ENCODE measurements at regions not wholly inside any gene's neighbourhood (a gene's known extent, or its start where the extent isn't known, plus 50 kb on each side); places are given as distances from the start of the nearest gene placed in this dataset.
"Not testable (repeated sequence)": the region's sequence is repeated elsewhere in the genome, so short reads cannot be mapped to it uniquely, and the experiment has no call there.

DNA sequence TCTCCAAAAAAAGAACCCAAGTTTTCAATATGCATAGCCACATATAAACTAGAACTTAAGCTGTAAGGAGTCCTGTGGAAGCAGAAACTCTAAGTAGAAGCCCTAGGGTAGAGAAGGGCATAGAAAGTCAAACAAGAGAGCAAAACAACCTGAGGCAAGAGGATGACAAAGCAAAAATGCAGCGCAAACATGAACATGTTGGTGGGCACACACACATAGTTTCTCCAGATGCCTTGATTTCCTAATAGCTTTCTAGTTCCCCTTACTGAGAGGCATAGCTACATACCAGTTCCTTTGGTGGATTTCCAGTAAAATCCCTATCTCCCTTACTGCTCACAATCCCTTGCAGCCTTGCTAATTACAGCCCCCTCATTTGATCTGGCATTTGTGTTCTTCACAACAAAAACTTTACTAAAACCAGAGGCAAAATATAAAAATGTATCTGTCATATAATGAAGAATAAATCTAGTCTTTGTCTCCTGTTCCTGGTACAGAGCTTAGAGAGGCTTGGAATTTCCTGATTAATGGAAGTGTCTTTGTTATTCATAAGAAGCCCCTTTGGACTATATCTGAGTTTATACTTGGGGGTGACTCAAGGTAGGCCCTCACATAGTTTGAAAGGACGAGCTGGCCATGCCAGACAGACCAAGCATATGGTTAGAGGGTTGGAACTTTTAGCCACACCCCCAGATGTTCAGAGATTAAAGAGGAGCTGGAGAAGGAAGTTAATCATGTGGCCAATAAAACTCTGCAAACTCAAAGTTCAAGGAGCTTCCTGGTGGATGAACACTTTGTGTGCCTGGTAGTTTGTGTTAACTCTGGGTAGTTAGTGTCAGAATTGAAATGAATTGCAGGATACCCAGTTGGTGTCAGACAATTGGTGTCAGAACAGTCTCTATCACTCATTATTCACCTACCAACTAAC, 52.7 kb upstream of the ZCCHC13 start:
- DNase-seq (ENCODE audit: low spot score) = peak; percentile 65

DNA sequence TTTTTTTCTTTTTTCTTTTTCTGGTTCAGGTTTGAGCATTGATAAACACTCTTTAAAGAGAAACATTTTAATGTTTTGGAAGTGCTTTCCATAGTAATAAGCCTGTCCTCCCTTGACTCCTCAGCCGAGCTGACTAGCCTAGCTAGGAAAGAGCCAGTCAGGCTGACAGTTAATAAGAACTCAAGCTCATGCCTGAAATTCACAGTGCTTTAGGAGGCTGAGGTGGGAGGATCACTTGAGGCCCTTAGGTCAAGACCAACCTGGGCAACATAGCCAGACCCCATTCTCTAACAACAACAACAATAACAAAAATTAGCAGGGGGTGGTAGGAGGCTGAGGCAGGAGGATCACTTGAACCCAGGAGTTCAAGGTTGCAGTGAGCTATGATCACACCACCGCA, 53.4 kb upstream of the ZCCHC13 start:
- no peak for DNase-seq (ENCODE audit: low spot score)

DNA sequence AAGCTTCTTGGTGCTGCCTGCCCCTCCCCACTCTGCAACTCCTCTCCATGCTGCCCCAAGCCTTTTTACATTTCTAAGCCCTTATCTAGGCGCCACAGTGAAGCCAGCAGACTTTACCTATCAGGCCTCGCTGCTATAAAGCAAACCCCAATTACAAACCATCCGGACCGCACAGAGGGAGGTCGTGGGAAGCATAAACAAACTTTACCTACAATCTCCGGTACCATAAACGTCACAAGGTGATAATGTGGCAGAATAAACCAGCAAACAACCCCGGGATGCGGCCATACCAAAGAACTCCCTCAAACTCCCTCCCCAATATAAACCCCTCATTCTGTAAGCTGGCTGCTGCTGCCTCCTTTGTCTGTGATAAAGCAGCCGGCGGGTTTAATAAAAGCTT, 54.0 kb upstream of the ZCCHC13 start:
- DNase-seq (ENCODE audit: low spot score) = peak; percentile 33

DNA sequence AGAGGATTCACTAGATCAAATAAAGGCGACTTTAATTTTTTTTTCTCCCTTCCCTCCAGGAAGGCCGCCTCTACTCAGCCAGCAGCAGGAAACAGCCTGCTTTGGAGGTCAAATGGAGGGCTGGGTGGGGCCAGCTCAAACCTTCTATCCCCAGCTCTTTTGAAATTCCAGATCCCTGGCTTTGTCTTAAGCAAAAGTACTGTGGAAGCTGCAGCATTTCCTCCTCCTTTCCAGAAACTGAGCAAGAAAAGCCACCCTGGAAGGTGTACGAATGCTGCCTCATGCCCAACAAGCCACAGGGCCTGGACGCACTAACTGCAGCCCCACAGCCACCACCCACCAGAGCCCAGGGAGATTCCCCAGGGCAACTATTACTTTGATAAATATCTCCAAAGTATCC, 55.1 kb upstream of the ZCCHC13 start:
- DNase-seq (ENCODE audit: low spot score) = peak; percentile 2

DNA sequence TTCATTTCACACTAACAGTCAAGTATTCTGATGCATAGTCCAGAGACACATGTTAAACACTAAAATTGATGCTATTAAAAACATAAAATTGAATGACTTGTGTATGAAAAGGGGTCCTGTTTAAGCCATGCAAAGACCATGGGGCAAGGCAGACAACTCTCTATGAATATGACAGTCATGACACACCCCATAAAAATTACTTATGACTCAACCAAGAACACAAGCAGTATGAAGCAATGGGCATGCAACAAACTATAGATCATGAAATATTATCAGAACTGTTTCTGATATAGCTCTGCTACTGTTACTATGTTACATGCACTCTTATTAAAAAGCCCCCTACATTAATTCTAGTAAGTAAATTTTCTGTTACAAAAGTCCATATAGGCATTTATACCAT, 57.5 kb upstream of the ZCCHC13 start:
- DNase-seq (ENCODE audit: low spot score) = peak; percentile 41

DNA sequence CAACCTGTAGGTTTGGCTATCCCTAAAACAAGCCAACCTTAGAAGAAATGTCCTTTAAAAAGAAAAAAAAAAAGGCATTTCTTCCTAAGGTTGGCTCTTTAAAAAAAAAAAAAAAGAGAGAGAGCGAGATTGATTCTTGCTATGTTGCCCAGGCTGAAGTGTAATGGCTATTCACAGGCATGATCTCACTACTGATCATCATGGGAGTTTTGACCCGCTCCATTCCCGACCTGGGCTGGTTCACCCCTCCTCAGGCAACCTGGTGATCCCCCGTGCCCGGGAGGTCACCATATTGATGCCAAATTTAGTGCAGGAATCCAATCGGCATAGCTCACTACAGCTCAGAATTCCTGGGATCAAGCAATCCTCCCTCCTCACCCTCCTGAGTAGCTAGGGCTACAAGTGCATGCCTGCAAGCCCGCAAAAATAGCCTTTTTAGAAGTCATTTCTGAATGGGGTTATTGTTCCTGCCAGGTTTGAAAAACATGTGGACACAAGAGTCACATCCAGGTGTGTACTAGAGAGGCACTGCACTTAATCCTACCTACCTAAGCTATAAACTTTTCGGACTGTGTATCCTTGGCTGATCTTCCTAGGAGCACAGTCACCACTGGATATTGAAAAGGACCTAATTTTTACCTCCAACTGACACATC, 61.4 kb upstream of the ZCCHC13 start:
- DNase-seq (ENCODE audit: low spot score) = no peak

DNA sequence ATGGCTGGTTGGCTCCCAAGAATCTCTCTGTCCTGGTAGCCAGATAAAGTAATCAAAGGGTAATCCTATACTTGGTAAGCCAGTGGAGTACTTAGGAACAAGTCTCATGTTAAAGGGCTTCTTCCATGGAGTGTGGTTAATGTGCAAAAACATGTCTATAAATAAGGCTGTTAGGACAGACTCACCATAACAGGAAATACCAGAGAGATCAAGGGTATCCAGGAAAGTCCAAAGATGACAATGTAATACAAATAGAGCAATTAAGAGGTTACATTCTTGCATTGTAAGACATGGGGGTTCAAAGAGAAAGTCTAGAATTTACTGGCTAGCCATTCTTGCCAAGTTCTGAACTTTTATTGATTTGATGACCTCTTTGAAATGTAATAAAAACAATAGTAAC, 61.9 kb upstream of the ZCCHC13 start:
- peak; percentile 29 for DNase-seq (ENCODE audit: low spot score)

DNA sequence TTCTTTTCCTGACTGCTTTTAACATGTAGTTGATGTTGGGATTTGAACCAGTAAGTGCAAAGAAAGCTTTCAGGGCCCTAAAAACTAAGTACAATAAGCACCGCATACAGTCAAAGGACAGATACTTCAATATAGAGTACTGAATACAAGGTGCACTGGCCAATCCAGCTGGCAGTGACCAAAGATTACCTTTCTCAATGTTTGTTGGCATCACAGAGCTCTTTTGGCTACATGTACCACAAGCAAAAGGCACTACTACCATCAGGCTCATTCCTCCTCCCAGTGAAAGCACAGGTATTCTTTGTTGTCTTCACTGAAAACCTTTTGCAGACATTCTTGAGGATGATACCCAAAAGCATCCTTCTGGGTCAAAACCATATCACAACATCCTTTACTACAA, 65.2 kb upstream of the ZCCHC13 start:
- DNase-seq (ENCODE audit: low spot score) = no peak

DNA sequence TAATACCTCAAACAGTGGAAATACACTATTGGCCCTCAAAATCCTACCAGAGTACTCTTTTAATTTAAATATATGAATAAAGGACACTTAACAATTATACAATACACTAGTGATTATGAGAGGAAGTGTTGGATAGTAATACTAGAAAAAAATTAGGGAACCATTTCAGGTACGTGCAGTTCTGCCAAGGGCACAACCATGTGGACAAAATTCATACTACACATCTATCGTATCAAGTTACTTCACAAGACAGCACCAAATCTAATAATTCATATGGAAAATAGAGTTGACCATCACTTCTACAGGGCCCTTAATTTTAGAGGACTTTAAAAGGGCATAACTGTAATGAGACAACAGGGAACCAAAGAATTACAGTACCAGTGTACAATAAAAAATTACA, 69.2 kb upstream of the ZCCHC13 start:
- no peak for DNase-seq (ENCODE audit: low spot score)

DNA sequence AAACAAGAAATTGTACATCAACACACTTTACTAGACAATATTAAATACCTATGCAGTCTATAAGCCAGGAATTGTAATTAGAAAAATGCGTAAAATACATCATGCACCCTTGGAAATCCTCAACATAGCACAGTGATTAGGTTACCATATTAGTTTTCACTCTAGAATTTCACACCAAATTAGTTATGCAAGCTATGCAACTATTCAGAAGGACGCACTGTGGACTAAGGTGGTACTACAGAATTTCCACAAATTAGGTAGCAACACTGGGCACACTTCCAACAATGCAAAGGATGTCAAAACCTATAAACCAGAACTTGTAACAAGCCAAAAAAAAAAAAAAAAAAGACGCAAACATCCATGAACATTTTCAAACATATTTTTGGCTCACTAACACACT, 71.1 kb upstream of the ZCCHC13 start:
- no peak for DNase-seq (ENCODE audit: low spot score)

DNA sequence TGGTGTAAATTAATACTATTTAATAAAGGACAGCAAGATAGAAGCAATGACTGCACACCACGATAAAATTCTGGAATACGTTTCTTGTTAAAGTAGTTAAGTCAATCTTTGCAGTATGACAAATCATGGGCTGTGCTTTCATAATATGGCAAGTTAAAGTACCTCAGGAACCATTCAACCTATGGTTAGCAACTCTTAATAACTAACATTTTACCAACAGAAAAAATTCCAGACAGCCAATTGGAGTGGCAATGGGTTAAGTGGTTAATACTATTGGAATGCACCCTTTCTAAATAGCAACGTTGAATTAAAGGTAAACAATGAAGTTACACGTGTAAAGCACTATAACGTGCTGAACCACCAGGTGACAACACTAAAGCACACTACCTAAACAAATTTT, 72.4 kb upstream of the ZCCHC13 start:
- no peak for DNase-seq (ENCODE audit: low spot score)

DNA sequence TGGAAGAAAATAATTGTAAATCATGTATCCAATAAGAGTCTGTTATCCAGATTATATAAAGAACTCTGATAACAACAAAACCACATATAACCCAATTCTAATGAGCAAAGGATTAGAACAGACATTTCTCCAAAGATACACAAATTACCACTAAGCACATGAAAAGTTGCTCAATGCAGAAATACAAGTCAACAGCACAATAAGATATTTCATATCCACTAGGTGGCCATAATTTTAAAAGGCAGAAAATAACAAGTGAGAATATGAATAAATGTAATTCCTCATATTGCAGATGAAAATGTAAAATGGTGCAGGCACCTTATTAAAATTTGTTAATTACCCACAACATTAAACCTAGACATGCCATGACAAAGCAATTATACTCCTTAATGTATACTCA, 73.9 kb upstream of the ZCCHC13 start:
- DNase-seq (ENCODE audit: low spot score) = no peak

DNA sequence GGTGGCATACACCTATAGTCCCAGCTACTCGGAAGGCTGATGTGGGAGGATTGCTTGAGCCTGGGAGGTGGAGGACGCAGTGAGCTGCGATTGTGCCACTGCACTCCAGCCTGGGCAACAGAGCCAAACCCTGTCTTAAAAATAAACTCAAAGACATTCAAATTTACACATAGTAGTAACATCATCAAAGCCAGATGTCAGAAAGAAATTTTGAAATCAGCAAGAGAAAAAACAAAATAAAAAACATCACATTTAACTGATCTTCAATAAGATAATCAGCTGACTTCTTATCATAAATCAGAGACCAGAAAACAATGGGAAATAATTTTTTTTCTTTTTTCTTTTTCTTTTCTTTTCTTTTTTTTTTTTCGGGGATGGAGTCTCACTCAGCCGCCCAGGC, 78.9 kb upstream of the ZCCHC13 start:
- DNase-seq (ENCODE audit: low spot score) = no peak

DNA sequence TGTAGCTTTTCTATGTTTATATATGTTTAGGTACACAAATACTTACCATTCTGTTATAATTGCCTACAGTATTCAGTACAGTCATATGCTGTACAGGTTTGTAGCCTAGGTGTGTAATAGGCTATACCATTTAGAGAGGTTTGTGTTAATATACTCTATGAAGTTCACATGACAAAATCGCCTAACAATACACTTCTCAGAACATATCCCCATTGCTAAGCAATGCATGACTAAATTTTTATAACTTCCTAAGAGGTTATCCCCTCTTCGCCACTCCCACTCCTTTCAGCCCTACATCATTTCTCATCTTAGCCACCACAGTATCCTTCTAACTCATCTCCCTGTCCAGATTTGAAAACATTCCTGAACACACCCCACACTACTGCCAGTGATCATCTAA, 83.7 kb upstream of the ZCCHC13 start:
- no peak for DNase-seq (ENCODE audit: low spot score)

DNA sequence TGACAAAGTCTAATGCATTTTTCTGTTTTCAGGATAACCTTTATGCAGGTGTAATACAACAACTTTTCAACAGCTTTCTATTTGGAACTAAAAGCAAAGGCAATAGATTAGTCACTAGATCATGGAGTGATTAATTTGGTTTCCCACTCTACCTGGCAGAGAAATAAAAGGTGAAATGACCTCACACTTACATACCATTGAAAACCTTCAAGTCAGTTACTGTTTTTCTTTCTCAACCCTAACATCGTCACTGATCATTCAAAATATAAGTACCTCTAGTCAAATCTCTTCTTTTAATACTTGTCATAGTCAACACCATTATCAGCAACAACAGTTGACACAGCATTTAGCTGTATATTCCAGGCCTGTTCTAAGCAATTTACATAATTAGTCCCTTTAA, 85.1 kb upstream of the ZCCHC13 start:
- DNase-seq (ENCODE audit: low spot score) = no peak

DNA sequence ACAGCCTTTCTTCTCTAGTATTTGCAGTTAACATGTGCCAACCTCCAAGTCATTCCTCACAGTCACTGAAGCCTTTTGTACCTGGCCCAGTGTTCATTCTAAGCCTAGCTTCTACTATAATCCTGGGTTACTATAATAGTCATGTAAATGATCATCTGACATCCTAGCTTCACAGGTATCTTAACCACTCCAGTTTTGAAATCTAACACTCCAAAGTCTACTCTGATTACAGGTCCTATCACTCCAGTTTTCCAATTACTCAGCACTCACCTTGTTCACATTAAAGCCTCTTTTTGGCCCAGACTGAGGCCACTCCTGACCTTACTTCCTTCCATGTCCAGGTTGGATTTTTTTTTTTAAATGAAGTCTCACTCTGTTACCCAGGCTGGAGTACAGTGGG, 87.6 kb upstream of the ZCCHC13 start:
- no peak for DNase-seq (ENCODE audit: low spot score)

DNA sequence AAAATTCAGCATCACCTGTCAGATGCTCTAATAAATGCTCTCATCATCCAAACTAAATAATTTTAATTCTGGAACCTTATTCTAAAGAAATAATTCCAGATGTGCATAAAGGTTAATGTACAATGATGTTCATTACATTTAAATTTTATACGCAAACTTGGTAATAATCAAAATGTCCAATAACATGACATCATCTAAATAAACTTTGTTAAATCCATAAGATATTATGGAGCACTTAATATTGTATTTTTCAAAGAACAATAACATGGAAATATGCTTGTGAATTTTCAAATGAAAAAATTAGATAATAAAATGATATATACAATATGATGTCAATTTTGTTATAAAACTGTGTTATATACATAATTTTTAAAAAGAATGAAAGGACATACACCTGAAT, 92.1 kb upstream of the ZCCHC13 start:
- no peak for DNase-seq (ENCODE audit: low spot score)

DNA sequence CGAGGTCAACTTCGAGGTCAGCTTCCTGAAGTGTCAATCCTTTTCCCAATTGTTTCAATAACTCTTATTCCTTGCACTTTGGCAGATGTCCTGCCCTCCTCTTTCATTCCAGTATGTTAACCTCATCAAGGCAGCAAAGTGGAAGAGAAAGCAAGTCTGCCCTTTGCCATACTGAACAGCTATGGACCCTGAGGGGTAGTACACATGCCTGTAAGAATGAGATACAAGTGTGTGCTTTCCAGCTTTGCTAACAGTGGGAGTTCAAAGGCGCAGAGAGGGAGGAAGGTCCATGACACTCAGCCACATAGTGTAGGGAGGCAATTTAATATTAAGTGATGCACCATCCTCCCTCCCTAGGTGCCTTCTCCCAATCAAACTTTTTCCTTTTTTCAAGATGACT, 96.4 kb upstream of the ZCCHC13 start:
- DNase-seq (ENCODE audit: low spot score) = no peak

DNA sequence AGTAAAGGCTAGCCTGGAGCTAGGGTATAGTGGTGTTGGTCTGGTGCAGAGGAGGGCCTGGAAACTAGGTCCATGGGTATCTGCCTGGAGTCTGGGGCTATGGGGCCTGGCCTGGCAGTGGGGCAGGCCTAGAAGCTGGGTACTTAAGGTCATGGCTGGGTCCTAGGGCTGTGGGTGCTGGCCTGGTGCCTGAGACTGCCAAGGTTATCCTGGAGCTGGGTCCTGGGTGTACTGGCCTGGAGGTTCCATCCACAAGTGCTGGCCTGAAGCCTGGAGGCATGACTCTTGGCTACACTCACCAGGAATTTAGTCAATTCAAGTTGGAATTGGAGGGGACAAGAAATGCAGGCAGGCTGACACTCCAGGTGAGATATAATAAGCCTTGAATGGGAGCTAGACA, 108.4 kb upstream of the ZCCHC13 start:
- no peak for DNase-seq (ENCODE audit: low spot score)

DNA sequence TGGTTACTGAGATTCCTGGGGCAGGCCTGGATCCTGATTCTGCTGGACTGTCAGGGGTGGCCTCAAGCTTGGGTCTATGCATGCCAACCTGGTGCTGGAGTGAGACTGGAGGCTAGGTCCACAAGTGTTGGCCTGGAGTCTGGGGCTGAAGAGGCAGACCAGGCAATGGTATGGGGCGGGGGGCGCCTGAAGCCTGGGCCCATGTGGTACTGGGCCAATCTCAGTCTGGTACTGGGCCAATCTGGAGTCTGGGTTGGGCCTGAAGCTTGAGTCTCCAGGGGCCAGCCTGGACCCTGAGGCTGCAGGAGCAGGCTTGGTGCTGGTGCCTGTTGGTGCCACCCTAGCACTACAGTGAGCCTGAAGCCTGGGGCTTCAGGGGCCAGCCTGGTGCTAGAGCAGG, 108.9 kb upstream of the ZCCHC13 start:
- DNase-seq (ENCODE audit: low spot score) = no peak

DNA sequence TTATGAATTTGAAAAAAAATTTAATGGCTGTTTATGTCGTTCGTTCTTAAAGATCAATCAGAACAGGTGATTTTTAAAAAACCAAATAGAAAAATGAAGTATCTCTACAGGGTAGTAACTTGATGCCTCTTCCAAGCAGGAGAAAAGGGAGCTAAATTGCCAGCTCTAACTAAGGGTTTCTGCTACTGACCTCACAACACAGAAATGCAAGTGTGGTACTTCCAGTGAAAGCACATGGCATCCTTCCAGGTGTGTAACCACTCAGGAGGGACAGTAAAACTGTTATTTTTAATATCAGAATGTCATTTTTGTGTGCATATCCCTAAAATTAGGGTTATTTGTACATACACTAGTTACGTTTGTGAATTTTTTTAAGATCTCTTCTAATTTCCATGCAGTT, 116.8 kb upstream of the ZCCHC13 start:
- no peak for DNase-seq (ENCODE audit: low spot score)

DNA sequence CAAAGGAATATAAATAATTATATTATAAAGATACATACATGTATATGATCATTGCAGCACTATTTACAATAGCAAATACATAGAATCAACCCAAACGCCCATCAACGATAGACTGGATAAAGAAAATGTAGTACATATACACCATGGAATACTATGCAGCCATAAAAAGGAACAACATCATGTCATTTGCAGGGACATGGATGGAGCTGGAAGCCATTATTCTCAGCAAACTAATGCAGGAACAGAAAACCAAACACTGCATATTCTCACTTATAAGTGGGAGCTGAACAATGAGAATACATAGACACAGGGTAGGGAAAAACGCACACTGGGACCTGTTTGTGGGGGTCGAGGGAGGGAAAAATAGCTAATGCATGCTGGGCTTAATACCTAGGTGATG, 120.9 kb upstream of the ZCCHC13 start:
- DNase-seq (ENCODE audit: low spot score) = not testable (repeated sequence)

DNA sequence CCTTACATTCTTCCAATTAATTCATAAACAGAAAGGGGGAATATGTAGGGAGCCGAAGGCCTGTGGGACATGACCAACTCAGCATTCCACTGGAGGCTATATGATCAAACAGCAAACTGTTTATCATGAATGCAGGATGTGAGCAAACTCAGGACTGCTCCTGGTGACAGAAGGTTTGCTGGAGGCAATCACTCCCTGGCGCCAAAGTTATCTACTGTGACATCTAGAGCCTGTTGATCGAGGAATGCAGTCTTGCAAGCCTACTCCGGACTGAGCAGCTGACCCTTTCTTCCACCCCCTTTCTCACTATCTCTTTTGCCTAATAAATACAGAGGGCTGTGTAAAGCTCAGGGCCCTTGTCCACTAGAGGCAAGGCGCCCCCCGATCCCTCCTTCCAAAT, 122.0 kb upstream of the ZCCHC13 start:
- DNase-seq (ENCODE audit: low spot score) = not testable (repeated sequence)

DNA sequence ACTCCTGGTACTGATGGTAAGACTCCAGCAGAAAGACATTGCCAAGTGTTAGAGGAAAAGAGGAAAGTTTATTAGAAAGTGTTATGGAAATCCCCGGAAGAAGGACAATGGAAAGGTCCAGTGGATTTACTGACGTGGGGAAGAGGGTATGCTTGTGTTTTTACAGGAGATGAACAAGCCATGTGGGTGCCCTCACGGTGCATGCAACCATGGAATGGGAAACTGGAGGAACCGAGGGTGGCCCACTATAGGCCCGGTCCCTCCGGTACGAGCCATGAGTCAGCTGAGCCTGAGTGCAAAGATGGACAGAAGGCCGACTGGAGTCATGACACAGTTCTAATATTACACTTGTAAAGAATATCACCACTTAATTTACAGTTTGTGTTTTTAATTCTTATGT, 123.3 kb upstream of the ZCCHC13 start:
- DNase-seq (ENCODE audit: low spot score) = no peak

Measured in LoVo (cell line).